Medulla oblongata (tissue), 1 donor: ENCODE measurements at regions not wholly inside any gene's neighbourhood (a gene's known extent, or its start where the extent isn't known, plus 50 kb on each side); places are given as distances from the start of the nearest gene placed in this dataset.
"Not testable (repeated sequence)": the region's sequence is repeated elsewhere in the genome, so short reads cannot be mapped to it uniquely, and the experiment has no call there.

Experiments
- DNase-seq: peaks from one replicate; pipeline ENCODE4 v3.0.0-alpha.2; 2015; ENCODE audit errors: extremely low spot score

DNA sequence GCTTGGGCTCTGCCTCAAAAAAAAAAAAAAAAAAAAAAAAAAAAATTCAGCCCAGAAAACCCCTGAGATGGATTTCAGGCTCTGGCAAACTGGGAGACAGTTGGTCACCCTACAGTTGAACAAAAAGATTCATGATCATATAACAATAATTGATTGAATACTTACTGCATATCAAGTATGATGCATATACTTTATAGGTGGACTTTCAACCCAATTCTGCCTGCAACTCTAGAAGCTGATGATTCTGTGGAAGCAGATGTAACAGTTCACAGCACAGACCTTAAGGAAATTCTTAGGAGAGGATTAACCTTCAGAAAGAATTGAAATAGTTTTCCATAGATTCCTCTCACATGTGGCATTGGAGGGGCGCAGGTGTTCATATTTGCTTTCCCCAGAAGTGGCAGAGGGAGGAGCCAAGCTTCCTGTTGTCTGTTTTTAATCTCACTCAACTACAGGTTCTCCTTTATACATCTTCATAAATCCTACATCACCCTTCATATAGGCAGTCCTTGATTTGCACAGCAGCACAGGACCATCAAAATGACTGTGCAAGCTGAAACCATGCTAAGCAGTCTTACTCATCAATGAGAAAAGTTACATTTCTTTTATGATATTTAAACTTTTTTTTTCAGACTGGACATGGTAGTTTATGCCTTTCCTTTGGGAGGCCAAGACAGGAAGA, 149.4 kb upstream of the KLF3 start:
- DNase-seq: no peak

DNA sequence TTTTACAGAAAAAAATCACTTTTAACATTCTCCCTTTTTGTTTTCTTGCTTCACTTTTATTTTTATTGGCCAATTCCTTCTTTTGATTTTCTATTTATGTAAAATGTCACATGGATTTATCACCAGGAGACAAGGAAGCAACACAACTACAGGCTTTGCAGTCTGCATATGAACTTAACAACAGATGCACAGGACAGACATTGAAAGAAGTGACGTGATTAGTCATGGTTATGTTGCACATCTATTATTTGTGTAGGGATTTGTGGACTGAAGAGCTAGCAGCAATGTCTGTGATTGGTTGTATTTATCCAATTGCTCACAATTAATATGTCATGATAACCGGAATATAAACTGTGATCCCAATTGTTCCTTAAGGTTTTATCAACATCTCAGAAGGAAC, 147.8 kb upstream of the KLF3 start:
- DNase-seq: no peak

DNA sequence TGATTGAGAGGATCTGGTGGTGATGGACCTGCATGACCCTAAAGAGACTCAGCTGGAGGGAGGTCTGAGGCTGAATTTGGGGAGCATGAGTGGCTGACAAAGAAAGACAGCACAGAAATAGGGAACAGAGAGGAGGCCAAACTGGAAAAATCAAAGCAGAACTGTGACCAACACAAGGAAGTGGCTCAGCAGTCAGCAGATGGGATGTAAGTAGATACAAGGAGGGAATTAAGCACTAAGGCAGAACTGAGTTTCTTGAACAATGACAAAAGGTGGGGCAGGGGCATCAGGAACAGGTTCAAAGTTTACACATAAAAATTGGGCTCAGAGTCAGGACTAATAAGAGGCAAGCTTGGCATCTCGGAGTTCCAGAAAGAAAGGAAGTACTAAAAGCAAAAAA, 144.3 kb upstream of the KLF3 start:
- DNase-seq: peak; percentile 56

DNA sequence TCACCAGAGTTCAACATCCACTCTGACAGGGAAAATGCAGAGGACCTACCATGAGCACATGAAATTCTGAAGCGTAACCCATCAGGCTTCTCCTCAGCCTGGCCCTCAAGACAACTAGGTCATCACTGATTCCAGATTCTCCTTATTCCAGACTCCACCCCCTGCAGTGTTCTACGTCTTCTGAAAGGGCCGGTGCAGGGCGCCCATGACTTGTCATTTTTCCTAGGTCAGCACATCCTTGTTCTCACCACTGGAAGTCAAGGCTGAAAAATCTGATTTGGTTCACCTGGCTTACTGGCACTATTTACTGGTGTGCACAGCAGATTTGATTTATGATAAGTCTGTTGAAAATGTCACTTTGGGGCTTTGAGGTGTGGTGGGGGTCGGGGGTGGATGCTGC, 140.9 kb upstream of the KLF3 start:
- peak; percentile 7 for DNase-seq

GRCh38 chr4:38523524-38524448, 140.2 kb upstream of the KLF3 start:
- peak; percentile 67 for DNase-seq

- DNase-seq: no peak
Measured at GRCh38 chr4:38526412-38526811, 137.6 kb upstream of the KLF3 start.

DNA sequence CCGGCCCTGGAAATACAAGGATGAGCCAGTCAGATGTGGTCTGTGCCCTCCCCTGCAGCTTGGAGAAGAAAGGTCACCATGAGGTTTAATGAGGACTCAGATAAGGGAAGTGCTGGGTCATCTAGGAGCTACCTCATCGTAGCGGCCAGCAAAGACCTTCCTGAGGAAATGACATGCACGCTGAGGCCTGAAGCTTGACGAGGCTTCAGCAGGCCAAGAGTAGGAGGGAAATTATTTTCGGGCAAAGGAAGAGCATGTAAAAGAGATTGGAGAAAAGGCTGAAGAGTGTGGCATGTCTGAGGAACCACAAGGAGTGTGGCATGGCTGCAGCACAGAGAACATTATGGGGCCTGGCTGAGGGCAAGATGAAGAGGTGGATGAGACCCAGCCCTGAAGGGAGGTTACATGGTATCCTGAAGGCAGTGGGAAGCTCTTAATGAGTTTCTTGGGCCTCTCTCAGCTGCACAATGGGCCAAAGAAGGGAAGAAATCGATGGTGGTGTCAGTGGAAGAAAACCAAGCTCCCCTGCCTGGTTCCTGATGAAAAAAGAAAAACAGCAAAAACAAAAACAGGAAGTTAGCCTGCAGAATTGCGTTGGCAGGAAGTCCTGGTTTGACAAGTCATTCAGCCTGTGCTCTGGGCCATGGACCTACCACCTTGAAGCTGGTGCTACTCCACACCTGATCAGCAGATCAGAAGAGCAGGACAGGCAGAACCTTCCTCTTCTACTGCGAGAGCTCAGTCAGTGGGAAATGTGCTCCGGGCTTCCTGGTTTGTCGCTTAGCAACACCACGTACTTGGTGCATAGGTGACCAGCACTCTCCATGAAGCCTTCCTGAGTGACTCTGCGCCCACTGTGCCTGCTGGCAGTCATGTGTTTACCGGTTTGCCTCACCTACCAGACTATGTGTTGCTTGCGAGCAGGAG, 134.5 kb upstream of the KLF3 start:
- DNase-seq: peak; percentile 69

GRCh38 chr4:38530486-38530885, 133.5 kb upstream of the KLF3 start:
- DNase-seq: no peak

DNA sequence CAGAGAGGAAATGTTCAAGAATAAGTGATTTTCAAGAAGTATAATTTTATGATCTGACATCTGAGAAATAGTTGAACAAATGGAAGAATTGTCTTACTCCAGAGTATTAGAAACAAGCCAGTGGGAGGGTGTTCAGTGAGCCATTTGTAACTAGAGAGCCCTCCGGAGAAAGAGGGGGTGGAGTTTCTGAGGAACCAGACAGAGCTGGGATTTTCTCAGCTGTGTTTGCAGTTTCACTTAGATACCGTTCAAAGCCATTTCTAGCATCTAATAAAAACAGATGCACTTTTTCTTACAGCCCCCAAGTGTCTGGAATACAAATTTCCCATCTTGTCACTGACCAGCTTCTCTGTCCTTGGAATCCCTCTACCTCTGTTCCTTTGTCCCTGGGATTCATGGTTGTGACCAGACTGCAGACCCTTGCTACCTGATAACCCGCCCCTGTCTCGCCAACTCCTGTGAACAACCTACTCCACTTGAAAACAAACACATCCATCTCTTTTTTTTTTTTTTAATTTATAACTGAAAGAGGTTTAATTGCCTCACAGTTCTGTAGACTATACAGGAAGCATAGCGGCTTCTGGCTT, 132.8 kb upstream of the KLF3 start:
- peak; percentile 33 for DNase-seq

DNA sequence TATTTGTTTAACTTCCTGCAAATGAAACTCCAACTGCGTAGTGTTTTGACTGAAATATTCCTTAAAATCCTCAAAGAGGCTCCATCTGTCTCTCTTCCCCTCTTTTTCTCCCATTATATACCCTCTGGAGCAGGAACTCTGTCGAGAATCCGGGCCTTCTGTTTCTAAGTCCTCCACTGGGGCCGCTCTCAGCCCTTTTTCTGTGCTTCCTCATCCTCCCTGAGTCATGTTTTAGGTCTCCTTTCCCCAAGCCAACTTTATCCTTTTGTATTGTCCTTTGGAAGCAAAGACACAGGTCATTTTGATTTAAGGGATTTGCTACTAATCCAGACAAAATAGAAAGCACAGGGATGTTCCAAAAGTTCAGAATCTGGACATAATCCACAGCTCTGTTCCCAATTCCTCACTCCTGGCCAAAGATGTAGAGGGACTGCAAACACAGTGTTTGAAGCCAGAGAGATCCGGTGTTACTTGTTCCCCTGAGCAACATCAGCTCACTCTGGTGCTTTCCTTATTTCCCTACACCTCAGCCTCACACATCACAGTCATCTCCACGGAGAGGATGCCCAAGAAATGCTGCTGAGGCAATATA, 131.0 kb upstream of the KLF3 start:
- peak; percentile 30 for DNase-seq

- no peak for DNase-seq
Measured at GRCh38 chr4:38534344-38535045, 129.5 kb upstream of the KLF3 start.

GRCh38 chr4:38535071-38535470, 128.9 kb upstream of the KLF3 start:
- not testable (repeated sequence) for DNase-seq

- DNase-seq: no peak
Measured at GRCh38 chr4:38535717-38536116, 128.3 kb upstream of the KLF3 start.

DNA sequence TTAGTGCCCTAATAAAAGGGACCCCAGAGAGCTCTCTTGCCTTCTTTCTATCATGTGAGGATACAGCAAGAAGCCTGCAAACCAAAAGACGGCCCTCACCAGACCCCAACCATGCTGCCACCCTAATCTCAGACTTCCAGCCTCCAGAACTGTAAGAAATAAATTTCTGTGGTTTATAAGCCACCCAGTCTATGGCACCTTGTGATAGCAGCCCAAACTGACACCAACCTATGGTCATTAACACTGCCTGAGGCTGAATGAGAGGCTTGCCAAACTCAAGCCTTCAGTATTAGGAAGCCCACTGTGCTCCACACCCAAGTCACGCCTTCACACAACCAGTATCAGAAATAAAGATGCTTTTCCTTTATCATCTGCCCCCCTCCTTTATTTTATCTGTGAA, 127.3 kb upstream of the KLF3 start:
- DNase-seq: no peak

DNA sequence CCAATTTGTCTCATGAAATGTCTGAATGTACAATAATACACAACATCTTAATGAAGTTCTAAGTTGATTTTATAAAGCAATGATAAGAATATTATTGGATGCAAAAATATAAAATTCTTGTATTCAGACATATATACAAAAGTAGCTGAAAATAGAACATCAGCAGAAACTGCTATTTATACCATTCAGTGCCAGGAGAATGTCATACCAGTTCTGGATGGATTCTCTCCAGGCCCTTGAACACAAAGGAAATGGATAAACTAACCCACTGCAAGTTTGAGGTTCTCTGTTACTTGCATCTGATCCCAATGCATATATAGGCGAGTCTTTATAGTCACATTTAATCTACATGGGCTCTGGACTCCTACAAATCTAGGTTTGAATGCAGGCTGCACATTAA, 126.3 kb upstream of the KLF3 start:
- no peak for DNase-seq

- DNase-seq: no peak
Measured at GRCh38 chr4:38538517-38538916, 125.5 kb upstream of the KLF3 start.

GRCh38 chr4:38539501-38539900, 124.5 kb upstream of the KLF3 start:
- DNase-seq: no peak

DNA sequence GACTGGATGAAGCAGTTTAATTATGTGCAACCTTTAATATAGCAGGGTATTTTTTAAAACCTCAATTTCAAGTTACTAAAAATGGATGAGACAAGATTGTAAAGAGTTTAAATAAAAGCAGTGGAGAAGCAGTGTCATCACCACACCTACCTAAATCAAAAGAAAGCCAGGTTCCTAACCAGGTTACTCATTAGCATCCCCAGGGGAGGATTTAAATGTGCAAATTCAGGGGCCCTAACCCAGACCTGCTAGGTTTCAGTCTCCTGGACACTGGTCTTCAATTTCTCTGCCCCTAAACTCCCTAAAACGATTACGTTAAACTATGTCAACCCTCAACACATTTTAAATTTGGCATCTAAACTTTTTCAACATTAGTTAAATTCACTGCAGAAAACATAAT, 116.9 kb upstream of the KLF3 start:
- DNase-seq: no peak

DNA sequence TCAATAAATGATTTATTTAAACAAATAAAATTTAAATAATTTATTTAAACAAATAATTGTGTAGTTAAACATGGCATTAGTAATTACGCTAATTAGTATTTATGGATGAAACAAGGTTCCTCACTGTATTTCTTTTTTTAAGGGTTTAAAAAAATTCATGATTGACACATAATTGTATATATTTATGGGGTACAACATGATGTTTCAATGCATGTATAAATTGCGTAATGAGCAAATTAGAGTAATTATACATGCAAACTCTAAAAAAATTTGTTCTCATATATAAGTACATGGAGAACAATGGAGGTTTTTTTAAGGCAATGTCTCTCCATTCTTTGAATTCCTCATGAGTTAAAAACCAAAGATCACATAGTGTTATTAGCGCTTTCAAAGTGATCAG, 115.7 kb upstream of the KLF3 start:
- DNase-seq: no peak

GRCh38 chr4:38559374-38559773, 104.6 kb upstream of the KLF3 start:
- no peak for DNase-seq

DNA sequence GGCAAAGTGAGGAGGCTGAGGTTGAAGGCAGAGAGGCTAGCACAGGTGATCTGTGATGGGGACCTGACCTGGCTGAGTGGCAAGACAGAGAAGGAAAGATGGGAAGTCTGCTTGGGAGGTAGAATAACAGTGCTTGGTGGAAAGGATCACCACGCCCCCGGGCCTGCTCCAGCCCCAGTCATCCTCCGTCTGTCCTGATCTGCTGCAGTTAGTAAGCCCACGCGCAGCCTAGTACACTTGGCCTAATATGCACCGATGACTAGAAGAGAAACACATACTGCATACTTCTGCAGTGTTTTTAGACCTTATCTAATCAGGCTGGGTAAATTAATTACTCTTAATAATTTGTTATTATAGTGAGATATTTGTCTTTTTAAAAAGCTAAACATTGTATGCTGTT, 103.7 kb upstream of the KLF3 start:
- no peak for DNase-seq
